C4-2B (cell line): ENCODE measurements at regions not wholly inside any gene's neighbourhood (a gene's known extent, or its start where the extent isn't known, plus 50 kb on each side); places are given as distances from the start of the nearest gene placed in this dataset.

Source experiments
- H3K27ac ChIP-seq: fragments of 450-650 bp; 2 replicates; pipeline ENCODE4 v1.5.1; 2017
- ZFX ChIP-seq: fragments of 450-650 bp; IDR thresholded peaks from 2 replicates; pipeline ENCODE4 v1.6.1; 2017
- TF ChIP-seq, protein P1 (sequence below): fragments of 450-650 bp; conservative IDR thresholded peaks from 2 replicates; pipeline ENCODE4 v1.5.1; 2017; ENCODE audit warnings: mild to moderate bottlenecking

DNA sequence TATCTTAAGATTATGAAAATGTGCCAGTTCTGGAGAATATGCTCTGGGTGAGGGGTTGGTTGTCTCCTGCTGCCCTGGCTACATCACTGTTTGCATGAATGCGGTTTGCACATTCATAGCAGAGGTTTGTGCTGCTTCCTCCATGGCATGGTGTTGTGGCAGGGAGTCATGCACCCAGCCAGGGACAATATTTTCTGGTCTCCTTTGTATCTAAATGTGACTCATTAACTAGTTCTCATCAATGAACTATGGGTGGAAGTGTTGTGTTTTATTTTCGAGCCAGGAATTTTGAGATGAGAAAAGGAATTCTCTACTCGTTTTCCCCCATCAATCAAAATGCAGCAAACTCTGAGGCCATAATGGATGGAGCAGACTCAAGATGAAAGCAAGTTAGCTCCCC, 527.3 kb downstream of the SNAPC1 start:
- TF ChIP-seq ZFX = no peak
- TF ChIP-seq, protein P1, sequence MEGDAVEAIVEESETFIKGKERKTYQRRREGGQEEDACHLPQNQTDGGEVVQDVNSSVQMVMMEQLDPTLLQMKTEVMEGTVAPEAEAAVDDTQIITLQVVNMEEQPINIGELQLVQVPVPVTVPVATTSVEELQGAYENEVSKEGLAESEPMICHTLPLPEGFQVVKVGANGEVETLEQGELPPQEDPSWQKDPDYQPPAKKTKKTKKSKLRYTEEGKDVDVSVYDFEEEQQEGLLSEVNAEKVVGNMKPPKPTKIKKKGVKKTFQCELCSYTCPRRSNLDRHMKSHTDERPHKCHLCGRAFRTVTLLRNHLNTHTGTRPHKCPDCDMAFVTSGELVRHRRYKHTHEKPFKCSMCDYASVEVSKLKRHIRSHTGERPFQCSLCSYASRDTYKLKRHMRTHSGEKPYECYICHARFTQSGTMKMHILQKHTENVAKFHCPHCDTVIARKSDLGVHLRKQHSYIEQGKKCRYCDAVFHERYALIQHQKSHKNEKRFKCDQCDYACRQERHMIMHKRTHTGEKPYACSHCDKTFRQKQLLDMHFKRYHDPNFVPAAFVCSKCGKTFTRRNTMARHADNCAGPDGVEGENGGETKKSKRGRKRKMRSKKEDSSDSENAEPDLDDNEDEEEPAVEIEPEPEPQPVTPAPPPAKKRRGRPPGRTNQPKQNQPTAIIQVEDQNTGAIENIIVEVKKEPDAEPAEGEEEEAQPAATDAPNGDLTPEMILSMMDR = no peak
- H3K27ac ChIP-seq = no peak overlapping the region

DNA sequence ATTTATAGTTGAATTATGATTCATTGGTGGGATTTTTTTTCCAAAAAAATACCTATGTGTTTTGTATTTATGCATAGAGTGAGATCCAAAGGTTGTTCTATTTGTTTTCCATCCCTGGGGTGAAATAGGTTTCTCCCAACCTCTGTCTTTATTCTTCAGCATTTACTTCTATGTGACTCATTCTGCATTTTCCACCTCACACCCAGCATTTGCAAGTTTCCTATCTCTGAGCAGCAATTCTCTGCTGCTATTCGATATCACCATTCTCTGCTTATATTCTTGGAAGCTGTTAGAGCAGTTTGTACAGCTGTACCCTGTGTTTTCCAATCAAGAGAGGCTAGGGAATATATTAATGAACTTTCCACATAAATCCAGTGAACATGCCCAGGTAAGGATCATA, 538.9 kb downstream of the SNAPC1 start:
- no peak for TF ChIP-seq ZFX
- TF ChIP-seq, protein P1 = no peak

DNA sequence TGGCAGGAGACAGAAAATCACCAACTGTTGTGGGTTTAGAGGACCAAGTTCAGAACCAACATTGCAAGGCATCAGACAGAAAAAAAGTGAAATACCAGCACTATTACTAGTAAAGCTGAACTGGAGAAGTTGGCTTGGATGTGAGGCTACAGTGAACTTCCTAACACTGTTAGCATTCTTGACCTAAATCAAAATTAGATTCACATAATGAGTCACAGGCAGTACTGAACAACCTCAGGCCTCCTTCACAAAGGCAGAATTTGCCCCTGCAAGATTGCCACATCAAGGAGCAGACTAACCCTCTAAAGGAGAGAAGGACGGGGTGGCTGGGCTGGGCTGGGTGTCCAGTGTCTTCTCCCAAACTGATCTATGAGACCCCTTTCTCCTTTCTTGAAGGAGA, 539.7 kb downstream of the SNAPC1 start:
- H3K27ac ChIP-seq = no peak overlapping the region
- TF ChIP-seq ZFX = no peak
- TF ChIP-seq, protein P1 = no peak

More for the DNA sequence above, 538.9 kb downstream of the SNAPC1 start:
- no peak overlapping the region for H3K27ac ChIP-seq

DNA sequence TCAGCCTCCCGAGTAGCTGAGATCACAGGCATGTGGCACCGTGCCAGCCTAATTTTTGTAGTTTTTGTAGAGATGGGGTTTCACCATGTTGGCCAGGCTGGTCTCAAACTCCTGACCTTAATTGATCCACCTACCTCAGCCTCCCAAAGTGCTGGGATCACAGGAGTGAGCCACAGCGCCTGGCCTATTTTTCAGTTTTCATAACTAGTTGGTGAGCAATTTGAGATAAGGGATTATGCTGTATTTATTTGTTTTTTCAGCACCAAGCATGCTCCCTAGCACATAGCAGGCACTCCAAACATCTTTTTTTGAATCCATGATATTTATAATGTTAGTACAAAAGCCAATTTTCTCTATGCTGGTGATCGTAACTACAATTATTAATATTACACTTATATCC, 541.2 kb downstream of the SNAPC1 start:
- TF ChIP-seq, protein P1 = no peak
- no peak for TF ChIP-seq ZFX

DNA sequence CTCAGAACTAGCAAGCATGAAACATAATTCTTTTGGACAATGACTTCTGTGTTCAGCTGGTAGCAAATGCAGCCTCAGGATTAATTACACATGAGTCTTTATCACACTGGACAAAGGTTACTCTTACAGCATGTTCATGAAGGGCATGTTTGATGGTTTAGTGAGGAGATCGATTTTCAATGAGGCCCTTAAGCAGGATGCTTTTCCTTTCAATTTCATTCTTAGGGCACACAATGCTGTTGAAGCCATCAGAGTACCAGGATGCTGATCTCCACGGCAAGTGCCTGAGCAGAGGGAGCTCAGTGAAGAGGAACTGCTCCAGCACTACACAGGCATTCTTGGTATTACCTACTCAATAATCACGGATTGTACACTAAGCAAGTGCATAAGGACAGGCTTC, 542.0 kb downstream of the SNAPC1 start:
- no peak for TF ChIP-seq ZFX
- TF ChIP-seq, protein P1 = no peak
- H3K27ac ChIP-seq = no peak overlapping the region

More for the DNA sequence above, 541.2 kb downstream of the SNAPC1 start:
- H3K27ac ChIP-seq = no peak overlapping the region

DNA sequence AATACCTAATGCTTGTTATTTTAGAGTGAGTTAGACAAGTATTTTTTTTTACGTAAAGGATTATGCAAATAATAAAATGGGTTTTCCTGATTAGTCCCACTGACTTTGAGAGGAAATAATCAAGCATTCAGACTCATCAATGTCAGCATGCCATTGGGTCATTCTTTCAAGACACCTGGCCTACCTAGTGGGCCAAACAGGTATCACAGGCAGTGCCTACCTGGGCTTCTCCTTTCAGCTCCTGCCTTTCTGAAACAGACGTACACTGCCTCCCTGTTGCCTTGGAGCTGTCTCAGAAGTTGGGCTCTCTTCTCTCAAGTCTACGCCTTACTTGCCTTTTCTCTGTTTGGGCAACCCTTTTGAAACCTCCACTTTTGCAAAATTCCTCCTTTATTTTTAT, 545.6 kb downstream of the SNAPC1 start:
- H3K27ac ChIP-seq = no peak overlapping the region
- TF ChIP-seq ZFX = no peak
- TF ChIP-seq, protein P1 = no peak

DNA sequence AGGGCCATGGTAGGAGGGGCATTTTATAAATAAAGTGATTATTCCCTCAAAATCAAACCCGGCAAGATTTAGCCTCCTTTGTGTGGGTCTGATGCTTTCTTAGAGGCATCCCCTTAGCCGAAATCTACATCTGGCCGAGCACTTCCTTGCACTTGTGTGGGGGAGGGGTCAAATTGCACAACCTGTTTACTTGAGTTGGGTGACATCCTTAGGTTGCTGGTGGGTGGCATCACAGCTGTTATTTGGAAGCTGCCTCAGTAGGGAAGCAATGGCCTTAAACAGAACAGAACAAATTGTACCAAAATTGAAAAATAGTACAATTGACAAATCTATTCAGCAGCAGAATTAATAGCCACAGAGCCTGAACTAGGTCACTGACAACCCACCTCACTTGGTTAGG, 546.1 kb downstream of the SNAPC1 start:
- no peak overlapping the region for H3K27ac ChIP-seq
- TF ChIP-seq, protein P1 = no peak
- TF ChIP-seq ZFX = no peak
